ENCODE measurements at regions not wholly inside any gene's neighbourhood (a gene's known extent, or its start where the extent isn't known, plus 50 kb on each side); places are given as distances from the start of the nearest gene placed in this dataset.

GRCh38 chr5:96573513-96573894, 88.7 kb upstream of the CAST start:
- TF ChIP-seq CTCF (tag by site-specific recombination; IDR thresholded peaks at IDR 0.05) (no peak), MYNN (tag by site-specific recombination; IDR thresholded peaks at IDR 0.05; ENCODE audit: borderline replicate concordance) (no peak)
